ENCODE measurements at regions not wholly inside any gene's neighbourhood (a gene's known extent, or its start where the extent isn't known, plus 50 kb on each side); places are given as distances from the start of the nearest gene placed in this dataset.

GRCh38 chr2:147373800-147374422, 470.9 kb upstream of the ACVR2A start:
- Histone ChIP-seq H3K4me3 (ENCODE audit: low read depth, low read length) (no peak overlapping the region), H3K9me3 (ENCODE audit: control insufficient read depth, insufficient read depth, low read depth, low read length) (no peaks in the 10 kb centered on the region; the same call in 1 of the 2 replicates), H3K27ac (ENCODE audit: extremely low read depth, low read depth, low read length) (no peak overlapping the region), H3K4me1 (ENCODE audit: control insufficient read depth, insufficient read depth, low read length) (no peaks in the 10 kb centered on the region; the same call in 1 of the 2 replicates), H3K36me3 (ENCODE audit: control insufficient read depth in 2 of 2, insufficient read depth in 1 of 2, low read length in 2 of 2) (no peaks in the 10 kb centered on the region)
- POLR2A ChIA-PET: no interaction called here
- TF ChIP-seq ZNF585B (tag by site-specific recombination; IDR thresholded peaks at IDR 0.05): no peak
- no peak for TF ChIP-seq SALL2 (tag by site-specific recombination; IDR thresholded peaks at IDR 0.05; ENCODE audit: borderline replicate concordance)
- no peak for TF ChIP-seq KLF9 (tag by site-specific recombination; IDR thresholded peaks at IDR 0.05; ENCODE audit: low read depth)
- no peak for TF ChIP-seq OVOL3 (tag by site-specific recombination; IDR thresholded peaks at IDR 0.05)
- TF ChIP-seq TCF7L2 (IDR thresholded peaks at IDR 0.05; ENCODE audit: borderline replicate concordance, low read depth, low read length): peak; percentile 29; the same call in 1 of the 2 replicates
- no peak for TF ChIP-seq BCL11B (tag by site-specific recombination; IDR thresholded peaks at IDR 0.05; ENCODE audit: low read depth)
- TF ChIP-seq ZNF561 (tag by site-specific recombination; IDR thresholded peaks at IDR 0.05; ENCODE audit: borderline replicate concordance): no peak
- TF ChIP-seq ZNF214 (tag by site-specific recombination; IDR thresholded peaks at IDR 0.05; ENCODE audit: borderline replicate concordance): no peak
- no peak for TF ChIP-seq ZNF48 (tag by site-specific recombination; IDR thresholded peaks at IDR 0.05)
- peak; percentile 34; the same call in 1 of the 2 replicates for TF ChIP-seq PRDM4 (tag by site-specific recombination; IDR thresholded peaks at IDR 0.05)
- no peak for TF ChIP-seq ZBTB48 (tag by site-specific recombination; IDR thresholded peaks at IDR 0.05)
- CTCF ChIA-PET: no interaction called here

- POLR2A ChIA-PET: no interaction called here
- H3K36me3 ChIP-seq (ENCODE audit: control insufficient read depth in 2 of 2, insufficient read depth in 1 of 2, low read length in 2 of 2): no peaks in the 10 kb centered on the region
- TF ChIP-seq ZNF658 (tag by site-specific recombination; IDR thresholded peaks at IDR 0.05) (no peak), PRDM2 (tag by site-specific recombination; IDR thresholded peaks at IDR 0.05; ENCODE audit: borderline replicate concordance) (no peak), KLF7 (tag by site-specific recombination; IDR thresholded peaks at IDR 0.05; ENCODE audit: borderline replicate concordance) (no peak), KLF10 (tag by site-specific recombination; IDR thresholded peaks at IDR 0.05) (no peak), ZNF600 (tag by site-specific recombination; IDR thresholded peaks at IDR 0.05) (no peak), ZNF792 (tag by site-specific recombination; IDR thresholded peaks at IDR 0.05) (no peak), PRDM4 (tag by site-specific recombination; IDR thresholded peaks at IDR 0.05) (no peak), ZNF561 (tag by site-specific recombination; IDR thresholded peaks at IDR 0.05; ENCODE audit: borderline replicate concordance) (no peak), ZSCAN5A (tag by site-specific recombination; IDR thresholded peaks at IDR 0.05) (no peak), SP2 (tag by site-specific recombination; IDR thresholded peaks at IDR 0.05) (no peak), ZNF302 (tag by site-specific recombination; IDR thresholded peaks at IDR 0.05; ENCODE audit: low read depth) (no peak), ZNF837 (tag by site-specific recombination; IDR thresholded peaks at IDR 0.05) (no peak), ZSCAN23 (tag by site-specific recombination; IDR thresholded peaks at IDR 0.05) (no peak), ZNF654 (tag by site-specific recombination; IDR thresholded peaks at IDR 0.05; ENCODE audit: low read depth) (no peak)
These were observed 476.5 kb upstream of the ACVR2A start for GRCh38 chr2:147368306-147368705.

More at GRCh38 chr2:147368306-147368705, 476.5 kb upstream of the ACVR2A start:
- Histone ChIP-seq H3K27ac (ENCODE audit: extremely low read depth, low read depth, low read length) (no peak overlapping the region), H3K4me1 (ENCODE audit: control insufficient read depth, insufficient read depth, low read length) (no peaks in the 10 kb centered on the region), H3K9me3 (ENCODE audit: control insufficient read depth, insufficient read depth, low read depth, low read length) (no peaks in the 10 kb centered on the region; the same call in 1 of the 2 replicates), H3K4me3 (ENCODE audit: low read depth, low read length) (no peak overlapping the region)
- CTCF ChIA-PET: no interaction called here

Data from HEK293 (cell line).